Hepatocyte (in vitro differentiated cells): ENCODE measurements at regions not wholly inside any gene's neighbourhood (a gene's known extent, or its start where the extent isn't known, plus 50 kb on each side); places are given as distances from the start of the nearest gene placed in this dataset.

Experiments
- DNase-seq: peaks from one replicate; pipeline ENCODE4 v3.0.0-alpha.2; 2016; ENCODE audit warnings: low spot score
- H2AFZ ChIP-seq: fragments of 200-600 bp; sonication (generic); 2 replicates; pipeline ENCODE4 v1.6.0; 2016; ENCODE audit warnings: antibody characterized with exemption, mild to moderate bottlenecking
- H3K27ac ChIP-seq: fragments of 200-600 bp; sonication (generic); 2 replicates; pipeline ENCODE4 v1.5.1; 2016; ENCODE audit warnings: mild to moderate bottlenecking
- H3K27me3 ChIP-seq: fragments of 200-600 bp; sonication (generic); 2 replicates; pipeline ENCODE4 v1.6.1; 2016
- H3K36me3 ChIP-seq: fragments of 200-600 bp; sonication (generic); replicated peaks from 2 replicates; pipeline ENCODE4 v1.5.1; 2016; ENCODE audit warnings: low read depth; ENCODE audit not compliant: insufficient read depth
- H3K4me1 ChIP-seq: fragments of 200-600 bp; sonication (generic); 2 replicates; pipeline ENCODE4 v1.5.1; 2016; ENCODE audit warnings: mild to moderate bottlenecking, moderate library complexity; ENCODE audit not compliant: insufficient read depth
- H3K4me2 ChIP-seq: fragments of 200-600 bp; sonication (generic); 2 replicates; pipeline ENCODE4 v1.6.0; 2016
- H3K4me3 ChIP-seq: fragments of 200-600 bp; sonication (generic); 2 replicates; pipeline ENCODE4 v1.5.1; 2016; ENCODE audit warnings: mild to moderate bottlenecking
- H3K79me2 ChIP-seq: fragments of 200-600 bp; sonication (generic); 2 replicates; pipeline ENCODE4 v1.6.0; 2017; ENCODE audit warnings: mild to moderate bottlenecking
- H3K9me2 ChIP-seq: fragments of 200-600 bp; sonication (generic); replicated peaks from 2 replicates; pipeline ENCODE4 v1.6.0; 2017; ENCODE audit warnings: mild to moderate bottlenecking; ENCODE audit not compliant: insufficient read depth
- H3K9me3 ChIP-seq: fragments of 200-600 bp; sonication (generic); 2 replicates; pipeline ENCODE4 v1.5.1; 2016; ENCODE audit warnings: low read depth, mild to moderate bottlenecking
- H4K20me1 ChIP-seq: fragments of 200-600 bp; sonication (generic); 2 replicates; pipeline ENCODE4 v1.6.0; 2016; ENCODE audit warnings: mild to moderate bottlenecking; ENCODE audit not compliant: insufficient read depth, poor library complexity, severe bottlenecking
- CTCF ChIP-seq: fragments of 200-600 bp; sonication (generic); IDR thresholded peaks from 2 replicates; pipeline ENCODE4 v1.5.1; 2016; ENCODE audit warnings: antibody characterized with exemption, mild to moderate bottlenecking; ENCODE audit not compliant: poor library complexity
- EZH2 ChIP-seq: fragments of 200-600 bp; sonication (generic); IDR thresholded peaks from 2 replicates; pipeline ENCODE4 v1.6.1; 2016; ENCODE audit warnings: antibody characterized with exemption, mild to moderate bottlenecking, borderline replicate concordance
- EZH2phosphoT487 ChIP-seq: fragments of 200-600 bp; sonication (generic); IDR thresholded peaks from one replicate; pipeline ENCODE4 v1.6.1; 2018; ENCODE audit warnings: antibody characterized with exemption, mild to moderate bottlenecking, low read depth, moderate library complexity; ENCODE audit not compliant: unreplicated experiment, severe bottlenecking
- WGBS: methylation state at CpG from one replicate; pipeline ENCODE4 v1.1.6; 2016; ENCODE audit warnings: low lambda C conversion rate; ENCODE audit errors: missing lambda C conversion rate; 5-methylcytosine and 5-hydroxymethylcytosine counted together

- Histone ChIP-seq H3K9me2 (no peaks in the 10 kb centered on the region), H4K20me1 (no peaks in the 10 kb centered on the region), H3K4me1 (no peaks in the 10 kb centered on the region), H3K27ac (no peak overlapping the region), H3K79me2 (no peaks in the 10 kb centered on the region), H3K4me2 (no peak overlapping the region), H3K36me3 (no peaks in the 10 kb centered on the region), H2AFZ (no peak overlapping the region), H3K4me3 (no peak overlapping the region), H3K27me3 (no peaks in the 10 kb centered on the region), H3K9me3 (no peaks in the 10 kb centered on the region)
- no peak for DNase-seq
- no peak for TF ChIP-seq EZH2
- no peak for TF ChIP-seq EZH2phosphoT487
- no peak for TF ChIP-seq CTCF
- WGBS: 89% methylated on average over 2 of the region's 2 CpGs
These were observed 783.4 kb upstream of the GRAMD2B start for GRCh38 chr5:125639858-125640257.

GRCh38 chr5:125652761-125653160 is 770.4 kb upstream of the GRAMD2B start:
- no peak overlapping the region for H3K4me2 ChIP-seq
- H3K79me2 ChIP-seq: no peaks in the 10 kb centered on the region
- no peak overlapping the region for H2AFZ ChIP-seq
- no peak overlapping the region for H3K27ac ChIP-seq
- H3K9me3 ChIP-seq: no peaks in the 10 kb centered on the region
- no peaks in the 10 kb centered on the region for H3K4me1 ChIP-seq
- no peaks in the 10 kb centered on the region for H3K9me2 ChIP-seq
- 97% methylated on average over 2 of the region's 2 CpGs for WGBS
- no peak for TF ChIP-seq EZH2
- TF ChIP-seq EZH2phosphoT487: no peak
- no peak for DNase-seq
- no peak overlapping the region for H3K4me3 ChIP-seq
- H3K27me3 ChIP-seq: no peaks in the 10 kb centered on the region
- no peaks in the 10 kb centered on the region for H3K36me3 ChIP-seq
- no peaks in the 10 kb centered on the region for H4K20me1 ChIP-seq

- no peaks in the 10 kb centered on the region for H3K9me2 ChIP-seq
- H3K36me3 ChIP-seq: no peaks in the 10 kb centered on the region
- H3K4me2 ChIP-seq: no peak overlapping the region
- H3K9me3 ChIP-seq: no peaks in the 10 kb centered on the region
- no peaks in the 10 kb centered on the region for H4K20me1 ChIP-seq
- no peak for DNase-seq
- no peak overlapping the region for H3K4me3 ChIP-seq
- no peak overlapping the region for H3K27ac ChIP-seq
- H2AFZ ChIP-seq: no peak overlapping the region
- H3K27me3 ChIP-seq: no peaks in the 10 kb centered on the region
- TF ChIP-seq CTCF: no peak
- no peak for TF ChIP-seq EZH2
- TF ChIP-seq EZH2phosphoT487: no peak
- no peaks in the 10 kb centered on the region for H3K4me1 ChIP-seq
- H3K79me2 ChIP-seq: no peaks in the 10 kb centered on the region
These were observed 768.8 kb upstream of the GRAMD2B start for GRCh38 chr5:125654392-125654791.

GRCh38 chr5:125655156-125655555 is 768.1 kb upstream of the GRAMD2B start:
- Histone ChIP-seq H4K20me1 (no peaks in the 10 kb centered on the region), H3K9me3 (no peaks in the 10 kb centered on the region), H3K9me2 (no peaks in the 10 kb centered on the region), H3K79me2 (no peaks in the 10 kb centered on the region), H3K36me3 (no peaks in the 10 kb centered on the region), H3K4me1 (no peaks in the 10 kb centered on the region), H2AFZ (no peak overlapping the region), H3K4me2 (no peak overlapping the region), H3K4me3 (no peak overlapping the region), H3K27me3 (no peaks in the 10 kb centered on the region), H3K27ac (no peak overlapping the region)
- no peak for TF ChIP-seq EZH2phosphoT487
- no peak for TF ChIP-seq EZH2
- no peak for TF ChIP-seq CTCF
- no peak for DNase-seq
